PC-3 (cell line): ENCODE measurements at regions not wholly inside any gene's neighbourhood (a gene's known extent, or its start where the extent isn't known, plus 50 kb on each side); places are given as distances from the start of the nearest gene placed in this dataset.

Experiments
- ATAC-seq: fragments of 200-7000 bp; cut with Tn5 transposase; 2 replicates; pipeline ENCODE4 v1.9.1; 2020; ENCODE audit warnings: mild to moderate bottlenecking, moderate library complexity
- BruUV-seq: library from RNA; stranded (reverse); fragments of 400-500 nt; replicated peaks from 2 replicates; lab custom pipeline; 2021; lab: Mats Ljungman, UMichigan
- CTCF ChIA-PET: fragments of 300-600 bp; sonication (Branson Sonifier 250); formaldehyde crosslinking; loops from one replicate; lab custom pipeline; 2022; ENCODE audit warnings: antibody characterized with exemption; lab: Charles Lee
- POLR2A ChIA-PET: fragments of 300-600 bp; sonication (Branson Sonifier 250); formaldehyde crosslinking; loops from one replicate; lab custom pipeline; 2022; ENCODE audit warnings: antibody characterized with exemption; ENCODE audit not compliant: unreplicated experiment; lab: Charles Lee
- DNase-seq: peaks from one replicate; pipeline ENCODE4 v3.0.0-alpha.2; 2015
- H2AFZ ChIP-seq: fragments of 300-600 bp; sonication (generic); 2 replicates; pipeline ENCODE4 v1.6.0; 2016; ENCODE audit warnings: antibody characterized with exemption, low read length
- H3F3A ChIP-seq: fragments of 300-600 bp; sonication (generic); one replicate; pipeline ENCODE4 v1.6.0; 2017; ENCODE audit warnings: antibody characterized with exemption, low read length, control low read depth, mild to moderate bottlenecking; ENCODE audit not compliant: unreplicated experiment
- H3K27ac ChIP-seq: fragments of 300-600 bp; sonication (generic); 2 replicates; pipeline ENCODE4 v1.5.1; 2016; ENCODE audit warnings: mild to moderate bottlenecking, low read length
- H3K27me3 ChIP-seq: fragments of 300-600 bp; sonication (generic); 2 replicates; pipeline ENCODE4 v1.6.1; 2016; ENCODE audit warnings: low read length, mixed read lengths
- H3K36me3 ChIP-seq: fragments of 300-600 bp; sonication (generic); 2 replicates; pipeline ENCODE4 v1.6.1; 2016; ENCODE audit warnings: low read depth, mixed run types, low read length, mixed read lengths
- H3K4me1 ChIP-seq: fragments of 300-600 bp; sonication (generic); 2 replicates; pipeline ENCODE4 v1.5.1; 2016; ENCODE audit warnings: low read length; ENCODE audit not compliant: insufficient read depth
- H3K4me2 ChIP-seq: fragments of 300-600 bp; sonication (generic); 2 replicates; pipeline ENCODE4 v1.6.0; 2016; ENCODE audit warnings: low read length
- H3K4me3 ChIP-seq: fragments of 300-600 bp; sonication (generic); 2 replicates; pipeline ENCODE4 v1.5.1; 2016; ENCODE audit warnings: mild to moderate bottlenecking, low read length, mixed read lengths
- H3K79me2 ChIP-seq: fragments of 300-600 bp; sonication (generic); 2 replicates; pipeline ENCODE4 v1.6.1; 2017; ENCODE audit warnings: low read length, mixed read lengths
- H3K9ac ChIP-seq: fragments of 300-600 bp; sonication (generic); 2 replicates; pipeline ENCODE4 v1.6.0; 2016; ENCODE audit warnings: mild to moderate bottlenecking, low read length
- H3K9me2 ChIP-seq: fragments of 300-600 bp; sonication (generic); replicated peaks from 2 replicates; pipeline ENCODE4 v1.6.1; 2016; ENCODE audit warnings: mixed run types, low read length, mixed read lengths
- H3K9me3 ChIP-seq: fragments of 300-600 bp; sonication (generic); 2 replicates; pipeline ENCODE4 v1.6.1; 2016; ENCODE audit warnings: low read length, mixed read lengths
- H4K20me1 ChIP-seq: fragments of 300-600 bp; sonication (generic); 2 replicates; pipeline ENCODE4 v1.6.1; 2016; ENCODE audit warnings: low read length, mixed read lengths
- CTCF ChIP-seq: fragments of 300-600 bp; sonication (generic); conservative IDR thresholded peaks from 2 replicates; pipeline ENCODE4 v1.5.1; 2017; ENCODE audit warnings: antibody characterized with exemption, low read depth, mild to moderate bottlenecking, low read length
- EZH2 ChIP-seq: fragments of 300-600 bp; sonication (generic); IDR thresholded peaks from one replicate; pipeline ENCODE4 v1.6.1; 2017; ENCODE audit warnings: antibody characterized with exemption, mild to moderate bottlenecking, low read length; ENCODE audit not compliant: unreplicated experiment
- EZH2phosphoT487 ChIP-seq: fragments of 300-600 bp; sonication (generic); IDR thresholded peaks from 2 replicates; pipeline ENCODE4 v1.6.1; 2018; ENCODE audit warnings: mild to moderate bottlenecking, antibody characterized with exemption, low read length, borderline replicate concordance
- intact Hi-C: fragments of 100-400 bp; cut with micrococcal nuclease; formaldehyde crosslinking; loops from 2 replicates; pipeline ENCODE4 v1.9.0; 2023

GRCh38 chr4:22203711-22204011 lies 255.1 kb upstream of the KCNIP4 start:
- Histone ChIP-seq H3F3A (peaks cover 13% of the 10 kb centered on the region), H3K36me3 (no peaks in the 10 kb centered on the region), H3K4me2 (peak overlapping the region; percentile 56), H3K27ac (peak overlapping the region; percentile 82), H3K27me3 (no peaks in the 10 kb centered on the region), H2AFZ (no peak overlapping the region), H4K20me1 (no peaks in the 10 kb centered on the region), H3K9ac (peak overlapping the region; percentile 32; the same call in 1 of the 2 replicates), H3K4me1 (peaks cover 28% of the 10 kb centered on the region), H3K9me2 (0 out of 2 replicates have a peak, but pooled peaks cover 6% of the 10 kb centered on the region), H3K79me2 (no peaks in the 10 kb centered on the region), H3K4me3 (no peak overlapping the region), H3K9me3 (no peaks in the 10 kb centered on the region)
- no peak for DNase-seq
- ChIA-PET CTCF (no interaction called here), POLR2A (no interaction called here)
- TF ChIP-seq CTCF, result no peak
- TF ChIP-seq EZH2, result no peak
- TF ChIP-seq EZH2phosphoT487, result no peak
- ATAC-seq, result no peak
- BruUV-seq, result no TSS peak
- intact Hi-C loops, result no loop called here

- 0 out of 2 replicates have a peak overlapping the region, but pooled peaks have one; percentile 18 for H3K4me3 ChIP-seq
- peak overlapping the region; percentile 82 for H3K27ac ChIP-seq
- H2AFZ ChIP-seq, result no peak overlapping the region
- ATAC-seq (peak; percentile 79), DNase-seq (peak; percentile 4)
- H3K9ac ChIP-seq, result peak overlapping the region; percentile 32; the same call in 1 of the 2 replicates
- peaks cover 13% of the 10 kb centered on the region for H3F3A ChIP-seq
- no TSS peak for BruUV-seq
- 0 out of 2 replicates have a peak, but pooled peaks cover 6% of the 10 kb centered on the region for H3K9me2 ChIP-seq
- H3K27me3 ChIP-seq, result no peaks in the 10 kb centered on the region
- no peaks in the 10 kb centered on the region for H3K36me3 ChIP-seq
- H3K4me1 ChIP-seq, result peaks cover 28% of the 10 kb centered on the region
- no peaks in the 10 kb centered on the region for H4K20me1 ChIP-seq
- H3K4me2 ChIP-seq, result peak overlapping the region; percentile 56
- POLR2A ChIA-PET, result interaction anchor here (0.6 kb wide), 1 partner anchor 10 kb away, joined by 7 read pairs; no protein-coding TSS in a partner anchor
- intact Hi-C loops, result loop anchor here (1.0 kb wide), 1 partner anchor 182 kb away; no protein-coding TSS in a partner anchor
- CTCF ChIA-PET, result no interaction called here
- H3K79me2 ChIP-seq, result no peaks in the 10 kb centered on the region
- H3K9me3 ChIP-seq, result no peaks in the 10 kb centered on the region
- no peak for TF ChIP-seq EZH2phosphoT487
- TF ChIP-seq CTCF, result no peak
- TF ChIP-seq EZH2, result no peak
Observed at GRCh38 chr4:22202975-22203710, 254.6 kb upstream of the KCNIP4 start.
